CD14-positive monocyte (primary cell): ENCODE measurements at regions not wholly inside any gene's neighbourhood (a gene's known extent, or its start where the extent isn't known, plus 50 kb on each side); places are given as distances from the start of the nearest gene placed in this dataset.

ENCODE experiments used
- DNase-seq, 3 donors: peaks; one replicate each; pipeline ENCODE4 v3.0.0-alpha.2; 2011 to 2022
- H2AFZ ChIP-seq: 2 replicates; pipeline ENCODE4 v1.6.0; 2012; ENCODE audit warnings: mild to moderate bottlenecking, low read depth, low read length, inconsistent platforms; ENCODE audit not compliant: insufficient read depth, poor library complexity, severe bottlenecking
- H3K27ac ChIP-seq, 2 donors: 1 replicate in 1 of 2; 2 replicates in 1 of 2; pipeline ENCODE4 v1.5.1; 2012 to 2013; ENCODE audit warnings: low read length in 2 of 2, control low read depth in 1 of 2, inconsistent platforms in 1 of 2, low read depth in 1 of 2, mild to moderate bottlenecking in 1 of 2
- H3K27me3 ChIP-seq, 2 donors: one replicate each; pipeline versions ENCODE4 v1.6.0 to v1.6.1; 2011 to 2013; ENCODE audit warnings: low read length in 2 of 2; ENCODE audit not compliant: control insufficient read depth in 2 of 2, insufficient read depth in 2 of 2
- H3K36me3 ChIP-seq, 2 donors: replicated peaks in 1 of 2; 1 replicate in 1 of 2; 2 replicates in 1 of 2; pipeline versions ENCODE4 v1.5.1 to v1.6.1; 2012 to 2013; ENCODE audit warnings: low read length in 2 of 2, control low read depth in 1 of 2, inconsistent platforms in 1 of 2, mild to moderate bottlenecking in 1 of 2; ENCODE audit not compliant: insufficient read depth in 2 of 2, control insufficient read depth in 1 of 2
- H3K4me1 ChIP-seq, 2 donors: 1 replicate in 1 of 2; 2 replicates in 1 of 2; pipeline versions ENCODE4 v1.5.1 to v1.6.1; 2012 to 2013; ENCODE audit warnings: low read length in 2 of 2, control low read depth in 1 of 2, inconsistent platforms in 1 of 2, mild to moderate bottlenecking in 1 of 2, moderate library complexity in 1 of 2; ENCODE audit not compliant: insufficient read depth in 2 of 2, control insufficient read depth in 1 of 2
- H3K4me2 ChIP-seq: replicated peaks from 2 replicates; pipeline ENCODE3; 2012; ENCODE audit warnings: low read length, moderate library complexity, mild to moderate bottlenecking; ENCODE audit not compliant: poor library complexity, severe bottlenecking; ENCODE audit errors: extremely low read depth
- H3K4me3 ChIP-seq, 3 experiments: fragments of 200-600 bp in 1 of 3; sonication (generic) in 1 of 3; replicated peaks in 1 of 3; 1 replicate in 2 of 3; 2 replicates in 1 of 3; pipeline ENCODE4 v1.5.1; 2011 to 2013; ENCODE audit warnings: low read length in 3 of 3, mild to moderate bottlenecking in 3 of 3, control low read depth in 2 of 3, low read depth in 2 of 3, inconsistent platforms in 1 of 3, moderate library complexity in 1 of 3
- H3K79me2 ChIP-seq: 2 replicates; pipeline ENCODE4 v1.6.0; 2012; ENCODE audit warnings: mild to moderate bottlenecking, control low read depth, inconsistent platforms, low read length, moderate library complexity; ENCODE audit not compliant: insufficient read depth
- H3K9ac ChIP-seq: 2 replicates; pipeline ENCODE4 v1.6.0; 2017; ENCODE audit warnings: low read length, mild to moderate bottlenecking; ENCODE audit not compliant: insufficient read depth, poor library complexity, severe bottlenecking
- H3K9me3 ChIP-seq, 2 donors: replicated peaks in 1 of 2; 1 replicate in 1 of 2; 2 replicates in 1 of 2; pipeline versions ENCODE4 v1.5.1 to v1.6.1; 2012 to 2013; ENCODE audit warnings: low read length in 2 of 2, control low read depth in 1 of 2; ENCODE audit not compliant: control insufficient read depth in 1 of 2, insufficient read depth in 1 of 2
- H4K20me1 ChIP-seq: 2 replicates; pipeline ENCODE4 v1.6.0; 2012; ENCODE audit warnings: mild to moderate bottlenecking, low read length, control low read depth, moderate library complexity; ENCODE audit not compliant: insufficient read depth
- H3K27ac Mint-ChIP-seq, 7 donors: one replicate each; pipeline ENCODE4 v1.8.0; 2020; ENCODE audit warnings: mild to moderate bottlenecking in 7 of 7, mixed read lengths in 7 of 7, moderate library complexity in 6 of 7, inconsistent platforms in 2 of 7
- H3K27me3 Mint-ChIP-seq, 3 donors: one replicate each; pipeline ENCODE4 v1.8.0; 2021 to 2022; ENCODE audit warnings: low read depth in 3 of 3, mild to moderate bottlenecking in 3 of 3, mixed read lengths in 3 of 3, moderate library complexity in 3 of 3, inconsistent platforms in 1 of 3
- H3K36me3 Mint-ChIP-seq, 2 donors: one replicate each; pipeline ENCODE4 v1.8.0; 2020; ENCODE audit warnings: mixed read lengths in 2 of 2, inconsistent platforms in 1 of 2, mild to moderate bottlenecking in 1 of 2
- H3K4me1 Mint-ChIP-seq: one replicate; pipeline ENCODE4 v1.8.0; 2020; ENCODE audit warnings: mild to moderate bottlenecking, mixed read lengths
- H3K4me3 Mint-ChIP-seq, 2 donors: one replicate each; pipeline ENCODE4 v1.8.0; 2020; ENCODE audit warnings: mild to moderate bottlenecking in 2 of 2, mixed read lengths in 2 of 2, moderate library complexity in 1 of 2
- H3K9me3 Mint-ChIP-seq, 7 donors: one replicate each; pipeline ENCODE4 v1.8.0; 2020 to 2022; ENCODE audit warnings: mixed read lengths in 7 of 7, mild to moderate bottlenecking in 6 of 7, moderate library complexity in 6 of 7, inconsistent platforms in 2 of 7
- WGBS: methylation state at CpG from one replicate; pipeline ENCODE4 v1.1.5; 2013; ENCODE audit warnings: missing lambda C conversion rate; ENCODE audit not compliant: insufficient coverage; 5-methylcytosine and 5-hydroxymethylcytosine counted together
- intact Hi-C, 2 donors: fragments of 100-400 bp; cut with micrococcal nuclease; formaldehyde crosslinking; loops; one replicate each; pipeline versions ENCODE4 v1.15.0 to v1.15.1; 2023
- TF ChIP-seq, protein P1 (sequence below): fragments of 200-600 bp; IDR thresholded peaks from one replicate; pipeline ENCODE4 v1.8.0; 2022; ENCODE audit warnings: antibody characterized with exemption, mild to moderate bottlenecking

DNA sequence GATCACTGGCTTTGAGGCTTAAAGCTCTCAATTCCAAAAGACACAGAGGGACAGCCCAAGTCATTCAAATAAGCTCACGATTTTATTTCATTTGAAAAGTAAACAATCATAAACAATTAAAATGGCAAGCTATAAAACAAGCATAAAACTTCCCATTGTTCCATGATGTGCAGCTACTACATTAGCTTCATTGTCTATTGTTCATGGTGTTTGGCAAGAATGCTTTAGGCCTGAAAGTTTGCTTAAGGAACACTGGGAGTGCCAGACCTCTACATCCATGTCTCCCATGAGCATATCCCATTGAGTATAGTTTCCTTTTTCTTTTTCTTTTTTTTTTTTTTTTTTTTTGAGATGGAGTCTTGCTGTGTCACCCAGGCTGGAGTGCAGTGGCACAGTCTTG lies 286.1 kb upstream of the ESRRG start:
- no peaks in the 10 kb centered on the region for H3K36me3 ChIP-seq
- no peaks in the 10 kb centered on the region for H4K20me1 ChIP-seq
- H2AFZ ChIP-seq, result no peak overlapping the region
- H3K9ac ChIP-seq, result no peak overlapping the region
- H3K4me3 ChIP-seq, result no peak overlapping the region
- H3K27me3 ChIP-seq, result no peaks in the 10 kb centered on the region
- no peaks in the 10 kb centered on the region for H3K9me3 ChIP-seq
- no CpG with 5 or more reads among the region's 1 CpG for WGBS
- H3K79me2 ChIP-seq, result no peaks in the 10 kb centered on the region
- H3K36me3 Mint-ChIP-seq, result no peaks in the 10 kb centered on the region
- peaks cover 0 to 4% (median 0%) of the 10 kb centered on the region in 7 donors for H3K9me3 Mint-ChIP-seq
- intact Hi-C loops, result no loop called here
- no peak overlapping the region for H3K4me3 Mint-ChIP-seq
- H3K27me3 Mint-ChIP-seq, result peaks cover 0 to under 1% (median 0%) of the 10 kb centered on the region in 3 donors
- H3K27ac ChIP-seq, result no peak overlapping the region
- no peak overlapping the region for H3K27ac Mint-ChIP-seq
- H3K4me1 Mint-ChIP-seq, result no peaks in the 10 kb centered on the region
- DNase-seq, result no peak
- H3K4me1 ChIP-seq, result no peaks in the 10 kb centered on the region
- TF ChIP-seq, protein P1, sequence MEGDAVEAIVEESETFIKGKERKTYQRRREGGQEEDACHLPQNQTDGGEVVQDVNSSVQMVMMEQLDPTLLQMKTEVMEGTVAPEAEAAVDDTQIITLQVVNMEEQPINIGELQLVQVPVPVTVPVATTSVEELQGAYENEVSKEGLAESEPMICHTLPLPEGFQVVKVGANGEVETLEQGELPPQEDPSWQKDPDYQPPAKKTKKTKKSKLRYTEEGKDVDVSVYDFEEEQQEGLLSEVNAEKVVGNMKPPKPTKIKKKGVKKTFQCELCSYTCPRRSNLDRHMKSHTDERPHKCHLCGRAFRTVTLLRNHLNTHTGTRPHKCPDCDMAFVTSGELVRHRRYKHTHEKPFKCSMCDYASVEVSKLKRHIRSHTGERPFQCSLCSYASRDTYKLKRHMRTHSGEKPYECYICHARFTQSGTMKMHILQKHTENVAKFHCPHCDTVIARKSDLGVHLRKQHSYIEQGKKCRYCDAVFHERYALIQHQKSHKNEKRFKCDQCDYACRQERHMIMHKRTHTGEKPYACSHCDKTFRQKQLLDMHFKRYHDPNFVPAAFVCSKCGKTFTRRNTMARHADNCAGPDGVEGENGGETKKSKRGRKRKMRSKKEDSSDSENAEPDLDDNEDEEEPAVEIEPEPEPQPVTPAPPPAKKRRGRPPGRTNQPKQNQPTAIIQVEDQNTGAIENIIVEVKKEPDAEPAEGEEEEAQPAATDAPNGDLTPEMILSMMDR, result no peak
- no peak overlapping the region for H3K4me2 ChIP-seq

DNA sequence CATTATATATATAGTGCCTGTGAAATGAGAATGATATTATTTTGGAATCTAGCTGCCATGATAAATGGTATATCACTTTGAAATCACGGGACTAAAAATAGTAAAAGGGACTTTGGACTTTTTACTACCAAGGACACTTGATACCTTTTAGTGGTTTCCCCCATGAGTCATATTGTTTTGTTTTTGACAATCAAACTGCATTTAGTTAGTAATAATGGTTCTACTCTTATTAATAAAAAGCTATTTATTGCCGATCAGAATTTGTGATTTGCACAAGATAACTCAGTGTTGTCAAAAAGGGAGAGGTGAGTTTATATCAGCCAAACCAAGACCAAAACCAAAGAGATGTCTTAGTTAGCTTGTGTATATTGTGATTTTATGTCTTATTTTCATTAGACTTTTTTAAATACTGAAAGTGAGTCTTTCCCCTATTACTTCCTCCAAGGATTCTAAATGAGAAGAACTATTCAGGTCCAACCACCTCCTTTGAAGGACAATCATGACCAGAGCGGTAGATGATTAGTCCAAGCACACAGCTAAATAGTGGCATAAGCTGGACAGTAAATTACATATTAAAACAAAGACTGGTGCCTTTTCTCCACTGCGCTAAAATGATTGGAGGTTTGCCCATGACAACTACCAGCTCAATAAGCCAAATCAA lies 281.7 kb upstream of the ESRRG start:
- no peak overlapping the region for H3K27ac Mint-ChIP-seq
- no peaks in the 10 kb centered on the region for H3K36me3 Mint-ChIP-seq
- WGBS, result no CpG with 5 or more reads among the region's 4 CpGs
- H3K27ac ChIP-seq, result no peak overlapping the region
- H2AFZ ChIP-seq, result no peak overlapping the region
- no peaks in the 10 kb centered on the region for H4K20me1 ChIP-seq
- no peaks in the 10 kb centered on the region for H3K79me2 ChIP-seq
- TF ChIP-seq, protein P1, result no peak
- no peaks in the 10 kb centered on the region for H3K4me1 Mint-ChIP-seq
- H3K36me3 ChIP-seq, result no peaks in the 10 kb centered on the region
- no peaks in the 10 kb centered on the region for H3K4me1 ChIP-seq
- H3K9ac ChIP-seq, result no peak overlapping the region
- intact Hi-C loops, result no loop called here
- H3K4me3 Mint-ChIP-seq, result no peak overlapping the region
- no peaks in the 10 kb centered on the region for H3K27me3 ChIP-seq
- H3K9me3 ChIP-seq, result no peaks in the 10 kb centered on the region
- no peak for DNase-seq
- H3K27me3 Mint-ChIP-seq, result peaks cover 0 to 1% (median 0%) of the 10 kb centered on the region in 3 donors
- no peak overlapping the region for H3K4me3 ChIP-seq
- peaks cover 0 to 3% (median 0%) of the 10 kb centered on the region in 7 donors for H3K9me3 Mint-ChIP-seq
- no peak overlapping the region for H3K4me2 ChIP-seq
